ENCODE measurements at regions not wholly inside any gene's neighbourhood (a gene's known extent, or its start where the extent isn't known, plus 50 kb on each side); places are given as distances from the start of the nearest gene placed in this dataset.

- DNase-seq (ENCODE audit: low read depth in 2 of 2) = no peak
Observed at GRCh38 chr2:239905884-239906654, 119.1 kb downstream of the NDUFA10 start.

- DNase-seq (ENCODE audit: low read depth in 2 of 2) = no peak
Observed at GRCh38 chr2:239905306-239905705, 119.8 kb downstream of the NDUFA10 start.

GRCh38 chr2:239904496-239904895 lies 120.6 kb downstream of the NDUFA10 start:
- no peak for DNase-seq (ENCODE audit: low read depth in 2 of 2)

- no peak for DNase-seq (ENCODE audit: low read depth in 2 of 2)
Observed at GRCh38 chr2:239903803-239904202, 121.3 kb downstream of the NDUFA10 start.

- DNase-seq (ENCODE audit: low read depth in 2 of 2) = no peak
Observed at GRCh38 chr2:239903210-239903609, 121.9 kb downstream of the NDUFA10 start.

- DNase-seq (ENCODE audit: low read depth in 2 of 2) = no peak
Observed at GRCh38 chr2:239902749-239903201, 122.4 kb downstream of the NDUFA10 start.

- no peak for DNase-seq (ENCODE audit: low read depth in 2 of 2)
Observed at GRCh38 chr2:239898292-239898925, 126.7 kb downstream of the NDUFA10 start.

- no peak for DNase-seq (ENCODE audit: low read depth in 2 of 2)
Observed at GRCh38 chr2:239897596-239898235, 127.4 kb downstream of the NDUFA10 start.

GRCh38 chr2:239896075-239896474 lies 129.1 kb downstream of the NDUFA10 start:
- DNase-seq (ENCODE audit: low read depth in 2 of 2) = no peak

- DNase-seq (ENCODE audit: low read depth in 2 of 2) = no peak
Observed at GRCh38 chr2:239895669-239896068, 129.5 kb downstream of the NDUFA10 start.

GRCh38 chr2:239895116-239895515 lies 130.0 kb downstream of the NDUFA10 start:
- DNase-seq (ENCODE audit: low read depth in 2 of 2) = no peak

GRCh38 chr2:239894276-239894675 lies 130.9 kb downstream of the NDUFA10 start:
- no peak for DNase-seq (ENCODE audit: low read depth in 2 of 2)

- no peak for DNase-seq (ENCODE audit: low read depth in 2 of 2)
Observed at GRCh38 chr2:239893236-239893515, 132.0 kb downstream of the NDUFA10 start.

- DNase-seq (ENCODE audit: low read depth in 2 of 2) = no peak
Observed at GRCh38 chr2:239892441-239893235, 132.5 kb downstream of the NDUFA10 start.

- no peak for DNase-seq (ENCODE audit: low read depth in 2 of 2)
Observed at GRCh38 chr2:239891698-239892097, 133.4 kb downstream of the NDUFA10 start.

GRCh38 chr2:239890206-239890746 lies 134.9 kb downstream of the NDUFA10 start:
- no peak for DNase-seq (ENCODE audit: low read depth in 2 of 2)

GRCh38 chr2:239889641-239890121 lies 135.5 kb downstream of the NDUFA10 start:
- DNase-seq (ENCODE audit: low read depth in 2 of 2) = no peak

GRCh38 chr2:239887604-239888003 lies 137.5 kb downstream of the NDUFA10 start:
- DNase-seq (ENCODE audit: low read depth in 2 of 2) = no peak

GRCh38 chr2:239886781-239887180 lies 138.4 kb downstream of the NDUFA10 start:
- no peak for DNase-seq (ENCODE audit: low read depth in 2 of 2)

GRCh38 chr2:239884875-239885274 lies 140.3 kb downstream of the NDUFA10 start:
- no peak for DNase-seq (ENCODE audit: low read depth in 2 of 2)

GRCh38 chr2:239884051-239884405 lies 141.1 kb downstream of the NDUFA10 start:
- DNase-seq (ENCODE audit: low read depth in 2 of 2) = no peak
